ENCODE measurements at regions not wholly inside any gene's neighbourhood (a gene's known extent, or its start where the extent isn't known, plus 50 kb on each side); places are given as distances from the start of the nearest gene placed in this dataset.

DNA sequence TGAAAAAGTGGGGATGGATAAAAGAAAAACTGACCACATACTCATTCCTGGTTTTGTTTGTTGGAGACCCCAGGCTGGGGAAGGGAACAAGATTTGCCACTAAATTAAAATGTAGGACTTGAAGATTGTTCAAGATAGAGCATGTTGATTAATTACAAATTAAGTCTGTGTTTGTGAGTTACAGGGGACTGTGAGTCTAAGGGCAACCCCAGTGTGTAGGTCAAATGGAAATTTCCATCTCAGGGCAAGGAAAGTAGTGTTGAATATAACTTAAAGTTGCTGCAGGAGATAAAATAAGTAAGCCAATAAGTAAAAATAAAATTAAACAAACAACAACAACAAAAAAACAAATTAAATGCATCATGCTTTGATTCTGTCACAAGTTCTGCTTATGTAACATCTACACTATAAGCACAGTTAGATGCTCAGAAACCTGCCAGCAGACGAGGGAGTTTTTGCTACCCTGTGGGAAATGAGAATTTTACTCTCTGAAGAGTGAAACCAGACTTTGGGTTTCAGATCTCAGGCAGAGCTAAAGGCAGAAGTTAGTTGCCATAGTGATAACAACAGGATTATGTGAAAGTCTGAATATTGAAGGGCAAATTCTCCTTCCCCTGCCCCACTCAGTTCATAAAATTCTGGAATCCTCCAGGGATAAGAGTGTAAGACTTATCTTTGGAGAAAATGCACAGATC is 352.3 kb downstream of the GRXCR1 start:
- DNase-seq (ENCODE audit: low read depth in 1 of 2, low spot score in 1 of 2), result no peak
- Histone ChIP-seq H3K4me3 (replicated peaks; ENCODE audit: insufficient read depth, low read length) (no peak overlapping the region), H3K27ac (replicated peaks) (no peak overlapping the region), H3K27me3 (ENCODE audit: insufficient read depth, poor library complexity, severe bottlenecking) (no peaks in the 10 kb centered on the region)
- TF ChIP-seq, protein P1, sequence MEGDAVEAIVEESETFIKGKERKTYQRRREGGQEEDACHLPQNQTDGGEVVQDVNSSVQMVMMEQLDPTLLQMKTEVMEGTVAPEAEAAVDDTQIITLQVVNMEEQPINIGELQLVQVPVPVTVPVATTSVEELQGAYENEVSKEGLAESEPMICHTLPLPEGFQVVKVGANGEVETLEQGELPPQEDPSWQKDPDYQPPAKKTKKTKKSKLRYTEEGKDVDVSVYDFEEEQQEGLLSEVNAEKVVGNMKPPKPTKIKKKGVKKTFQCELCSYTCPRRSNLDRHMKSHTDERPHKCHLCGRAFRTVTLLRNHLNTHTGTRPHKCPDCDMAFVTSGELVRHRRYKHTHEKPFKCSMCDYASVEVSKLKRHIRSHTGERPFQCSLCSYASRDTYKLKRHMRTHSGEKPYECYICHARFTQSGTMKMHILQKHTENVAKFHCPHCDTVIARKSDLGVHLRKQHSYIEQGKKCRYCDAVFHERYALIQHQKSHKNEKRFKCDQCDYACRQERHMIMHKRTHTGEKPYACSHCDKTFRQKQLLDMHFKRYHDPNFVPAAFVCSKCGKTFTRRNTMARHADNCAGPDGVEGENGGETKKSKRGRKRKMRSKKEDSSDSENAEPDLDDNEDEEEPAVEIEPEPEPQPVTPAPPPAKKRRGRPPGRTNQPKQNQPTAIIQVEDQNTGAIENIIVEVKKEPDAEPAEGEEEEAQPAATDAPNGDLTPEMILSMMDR (IDR thresholded peaks at IDR 0.05; ENCODE audit: insufficient read depth, low read length), result no peak
- no peak for TF ChIP-seq GABPA (IDR thresholded peaks at IDR 0.05; ENCODE audit: low read depth)

DNA sequence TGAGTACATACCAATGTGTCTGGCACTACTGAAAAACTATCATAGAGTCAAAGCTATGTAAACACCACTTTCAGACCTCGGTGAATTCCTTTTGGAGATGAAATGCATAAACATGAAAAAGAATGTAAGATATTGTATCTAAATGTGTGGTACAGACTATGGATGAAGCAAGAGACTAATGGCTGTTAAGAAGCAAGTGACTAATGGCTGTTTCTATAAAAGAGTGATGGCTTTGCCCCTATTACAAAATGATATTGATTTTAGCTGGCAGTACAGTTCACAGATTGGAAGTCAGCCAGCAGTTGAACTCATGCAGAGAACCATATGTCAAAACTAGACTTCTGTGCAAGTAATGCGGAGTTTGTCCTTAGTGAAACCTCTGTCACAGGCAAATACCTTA is 359.3 kb downstream of the GRXCR1 start:
- H3K4me3 ChIP-seq (replicated peaks; ENCODE audit: insufficient read depth, low read length), result no peak overlapping the region
- no peak for TF ChIP-seq GABPA (IDR thresholded peaks at IDR 0.05; ENCODE audit: low read depth)
- TF ChIP-seq, protein P2, sequence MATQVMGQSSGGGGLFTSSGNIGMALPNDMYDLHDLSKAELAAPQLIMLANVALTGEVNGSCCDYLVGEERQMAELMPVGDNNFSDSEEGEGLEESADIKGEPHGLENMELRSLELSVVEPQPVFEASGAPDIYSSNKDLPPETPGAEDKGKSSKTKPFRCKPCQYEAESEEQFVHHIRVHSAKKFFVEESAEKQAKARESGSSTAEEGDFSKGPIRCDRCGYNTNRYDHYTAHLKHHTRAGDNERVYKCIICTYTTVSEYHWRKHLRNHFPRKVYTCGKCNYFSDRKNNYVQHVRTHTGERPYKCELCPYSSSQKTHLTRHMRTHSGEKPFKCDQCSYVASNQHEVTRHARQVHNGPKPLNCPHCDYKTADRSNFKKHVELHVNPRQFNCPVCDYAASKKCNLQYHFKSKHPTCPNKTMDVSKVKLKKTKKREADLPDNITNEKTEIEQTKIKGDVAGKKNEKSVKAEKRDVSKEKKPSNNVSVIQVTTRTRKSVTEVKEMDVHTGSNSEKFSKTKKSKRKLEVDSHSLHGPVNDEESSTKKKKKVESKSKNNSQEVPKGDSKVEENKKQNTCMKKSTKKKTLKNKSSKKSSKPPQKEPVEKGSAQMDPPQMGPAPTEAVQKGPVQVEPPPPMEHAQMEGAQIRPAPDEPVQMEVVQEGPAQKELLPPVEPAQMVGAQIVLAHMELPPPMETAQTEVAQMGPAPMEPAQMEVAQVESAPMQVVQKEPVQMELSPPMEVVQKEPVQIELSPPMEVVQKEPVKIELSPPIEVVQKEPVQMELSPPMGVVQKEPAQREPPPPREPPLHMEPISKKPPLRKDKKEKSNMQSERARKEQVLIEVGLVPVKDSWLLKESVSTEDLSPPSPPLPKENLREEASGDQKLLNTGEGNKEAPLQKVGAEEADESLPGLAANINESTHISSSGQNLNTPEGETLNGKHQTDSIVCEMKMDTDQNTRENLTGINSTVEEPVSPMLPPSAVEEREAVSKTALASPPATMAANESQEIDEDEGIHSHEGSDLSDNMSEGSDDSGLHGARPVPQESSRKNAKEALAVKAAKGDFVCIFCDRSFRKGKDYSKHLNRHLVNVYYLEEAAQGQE (IDR thresholded peaks at IDR 0.05; ENCODE audit: insufficient replicate concordance, low read depth), result no peak
- TF ChIP-seq SPI1 (IDR thresholded peaks at IDR 0.05; ENCODE audit: borderline replicate concordance, low read depth), result no peak
- no peak for TF ChIP-seq POLR2AphosphoS5 (IDR thresholded peaks at IDR 0.05; ENCODE audit: low read depth)
- TF ChIP-seq, protein P1 (IDR thresholded peaks at IDR 0.05; ENCODE audit: insufficient read depth, low read length), result no peak
- H3K27me3 ChIP-seq (ENCODE audit: insufficient read depth, poor library complexity, severe bottlenecking), result no peaks in the 10 kb centered on the region
- no peak for DNase-seq (ENCODE audit: low read depth in 1 of 2, low spot score in 1 of 2)
- H3K27ac ChIP-seq (replicated peaks), result no peak overlapping the region

DNA sequence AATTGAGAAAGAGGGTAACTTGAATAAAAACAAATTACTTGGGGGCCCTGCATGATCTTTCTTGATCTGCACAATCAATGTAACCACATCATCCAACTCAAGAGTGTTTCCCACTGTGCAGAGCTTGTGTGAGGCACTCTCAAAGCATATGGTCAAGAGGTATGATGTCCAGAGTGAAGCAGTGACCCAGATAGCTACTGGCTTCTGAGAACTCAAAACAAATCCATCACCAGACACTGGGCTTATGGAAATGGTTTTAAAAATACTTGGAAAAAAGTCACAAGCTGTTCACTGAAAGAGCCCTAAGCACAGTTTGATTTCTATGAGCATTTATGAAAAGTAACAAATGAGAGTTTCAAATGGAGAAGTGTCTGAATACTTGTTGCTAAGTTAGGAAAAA is 361.0 kb downstream of the GRXCR1 start:
- TF ChIP-seq GABPA (IDR thresholded peaks at IDR 0.05; ENCODE audit: low read depth), result no peak
- TF ChIP-seq, protein P2 (IDR thresholded peaks at IDR 0.05; ENCODE audit: insufficient replicate concordance, low read depth), result no peak
- TF ChIP-seq, protein P1 (IDR thresholded peaks at IDR 0.05; ENCODE audit: insufficient read depth, low read length), result no peak
- no peak for TF ChIP-seq SPI1 (IDR thresholded peaks at IDR 0.05; ENCODE audit: borderline replicate concordance, low read depth)
- TF ChIP-seq POLR2AphosphoS5 (IDR thresholded peaks at IDR 0.05; ENCODE audit: low read depth), result no peak
- DNase-seq (ENCODE audit: low read depth in 1 of 2, low spot score in 1 of 2), result no peak
- Histone ChIP-seq H3K27me3 (ENCODE audit: insufficient read depth, poor library complexity, severe bottlenecking) (no peaks in the 10 kb centered on the region), H3K4me3 (replicated peaks; ENCODE audit: insufficient read depth, low read length) (no peak overlapping the region), H3K27ac (replicated peaks) (no peak overlapping the region)

DNA sequence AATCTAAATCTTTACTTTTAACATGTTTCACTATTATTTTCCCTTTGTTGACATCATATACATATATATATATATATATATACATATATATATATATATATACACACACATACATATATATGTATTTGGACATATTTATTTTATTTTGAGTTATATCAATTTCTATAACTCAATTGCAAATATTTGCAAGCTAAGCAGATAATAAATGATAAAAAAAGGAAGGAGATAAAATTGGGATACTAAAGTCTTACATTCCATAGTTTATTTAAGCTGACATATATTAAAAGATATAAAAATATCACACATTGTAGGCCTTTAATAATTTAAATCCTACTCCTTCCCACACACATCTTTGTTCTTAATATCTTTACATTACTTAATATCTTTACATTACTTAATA is 372.2 kb downstream of the GRXCR1 start:
- H3K27ac ChIP-seq (replicated peaks), result no peak overlapping the region
- H3K27me3 ChIP-seq (ENCODE audit: insufficient read depth, poor library complexity, severe bottlenecking), result no peaks in the 10 kb centered on the region
- H3K4me3 ChIP-seq (replicated peaks; ENCODE audit: insufficient read depth, low read length), result no peak overlapping the region
- TF ChIP-seq, protein P1 (IDR thresholded peaks at IDR 0.05; ENCODE audit: insufficient read depth, low read length), result no peak
- TF ChIP-seq POLR2AphosphoS5 (IDR thresholded peaks at IDR 0.05; ENCODE audit: low read depth), result no peak
- no peak for TF ChIP-seq SPI1 (IDR thresholded peaks at IDR 0.05; ENCODE audit: borderline replicate concordance, low read depth)
- TF ChIP-seq, protein P2 (IDR thresholded peaks at IDR 0.05; ENCODE audit: insufficient replicate concordance, low read depth), result no peak
- TF ChIP-seq GABPA (IDR thresholded peaks at IDR 0.05; ENCODE audit: low read depth), result no peak
- DNase-seq (ENCODE audit: low read depth in 1 of 2, low spot score in 1 of 2), result no peak
